Naive thymus-derived CD4-positive, alpha-beta T cell (primary cell): ENCODE measurements at regions not wholly inside any gene's neighbourhood (a gene's known extent, or its start where the extent isn't known, plus 50 kb on each side); places are given as distances from the start of the nearest gene placed in this dataset.
"Not testable (repeated sequence)": the region's sequence is repeated elsewhere in the genome, so short reads cannot be mapped to it uniquely, and the experiment has no call there.

ENCODE experiments used
- ATAC-seq: fragments of 150-1000 bp; cut with Tn5 transposase; 2 replicates; pipeline ENCODE4 v1.10.0; 2021; ENCODE audit warnings: mild to moderate bottlenecking, moderate library complexity
- CTCF ChIA-PET: fragments of 350-600 bp; sonication (Branson Sonifier 250); formaldehyde crosslinking; loops from one replicate; lab custom pipeline; 2021; ENCODE audit warnings: antibody characterized with exemption; lab: Charles Lee
- POLR2A ChIA-PET: fragments of 350-600 bp; sonication (Branson Sonifier 250); formaldehyde crosslinking; loops from one replicate; lab custom pipeline; 2021; ENCODE audit warnings: antibody characterized with exemption, inconsistent platforms; lab: Charles Lee
- DNase-seq, 9 donors: peaks; one replicate each; pipeline versions ENCODE4 v3.0.0 to v3.0.0-alpha.2; 2020 to 2022; ENCODE audit warnings: mixed read lengths in 1 of 9
- H3K27ac ChIP-seq: one replicate; pipeline ENCODE4 v1.7.0; 2013; ENCODE audit warnings: mild to moderate bottlenecking, low read depth, low read length, moderate library complexity
- H3K27me3 ChIP-seq, 2 donors: one replicate each; pipeline ENCODE4 v1.7.0; 2013; ENCODE audit warnings: low read length in 2 of 2, mild to moderate bottlenecking in 2 of 2, moderate library complexity in 2 of 2; ENCODE audit not compliant: control insufficient read depth in 2 of 2, insufficient read depth in 2 of 2
- H3K36me3 ChIP-seq, 3 experiments: 1 replicate in 2 of 3; 2 replicates in 1 of 3; pipeline ENCODE4 v1.7.0; 2013; ENCODE audit warnings: low read length in 3 of 3, mild to moderate bottlenecking in 3 of 3, moderate library complexity in 1 of 3; ENCODE audit not compliant: insufficient read depth in 3 of 3, control insufficient read depth in 2 of 3
- H3K4me1 ChIP-seq, 2 donors: one replicate each; pipeline ENCODE4 v1.7.0; 2013; ENCODE audit warnings: low read length in 2 of 2, mild to moderate bottlenecking in 2 of 2, moderate library complexity in 1 of 2; ENCODE audit not compliant: control insufficient read depth in 2 of 2, insufficient read depth in 2 of 2
- H3K4me3 ChIP-seq: 2 replicates; pipeline ENCODE4 v1.7.0; 2013; ENCODE audit warnings: mild to moderate bottlenecking, low read length
- H3K9me3 ChIP-seq, 3 experiments: 1 replicate in 2 of 3; 2 replicates in 1 of 3; pipeline ENCODE4 v1.7.0; 2013; ENCODE audit warnings: low read length in 3 of 3; ENCODE audit not compliant: control insufficient read depth in 2 of 3
- H3K27ac Mint-ChIP-seq, 9 donors: one replicate each; pipeline ENCODE4 v1.8.0; 2020 to 2022; ENCODE audit warnings: mixed read lengths in 9 of 9, mild to moderate bottlenecking in 8 of 9, moderate library complexity in 5 of 9, inconsistent platforms in 2 of 9
- H3K27me3 Mint-ChIP-seq, 5 donors: one replicate each; pipeline ENCODE4 v1.8.0; 2021 to 2022; ENCODE audit warnings: mixed read lengths in 5 of 5, mild to moderate bottlenecking in 1 of 5
- H3K36me3 Mint-ChIP-seq, 5 donors: one replicate each; pipeline ENCODE4 v1.8.0; 2020 to 2022; ENCODE audit warnings: mixed read lengths in 5 of 5, mild to moderate bottlenecking in 3 of 5, inconsistent platforms in 1 of 5
- H3K4me1 Mint-ChIP-seq, 7 donors: one replicate each; pipeline ENCODE4 v1.8.0; 2020 to 2022; ENCODE audit warnings: mixed read lengths in 7 of 7, mild to moderate bottlenecking in 3 of 7, inconsistent platforms in 1 of 7
- H3K4me3 Mint-ChIP-seq, 10 donors: one replicate each; pipeline ENCODE4 v1.8.0; 2020 to 2022; ENCODE audit warnings: mild to moderate bottlenecking in 10 of 10, mixed read lengths in 10 of 10, moderate library complexity in 6 of 10, inconsistent platforms in 2 of 10
- H3K9me3 Mint-ChIP-seq, 11 donors: one replicate each; pipeline ENCODE4 v1.8.0; 2020 to 2022; ENCODE audit warnings: mixed read lengths in 11 of 11, mild to moderate bottlenecking in 4 of 11, inconsistent platforms in 1 of 11, moderate library complexity in 1 of 11
- intact Hi-C, 2 donors: fragments of 100-400 bp; cut with micrococcal nuclease; formaldehyde crosslinking; loops; one replicate each; pipeline ENCODE4 v1.15.1; 2023

DNA sequence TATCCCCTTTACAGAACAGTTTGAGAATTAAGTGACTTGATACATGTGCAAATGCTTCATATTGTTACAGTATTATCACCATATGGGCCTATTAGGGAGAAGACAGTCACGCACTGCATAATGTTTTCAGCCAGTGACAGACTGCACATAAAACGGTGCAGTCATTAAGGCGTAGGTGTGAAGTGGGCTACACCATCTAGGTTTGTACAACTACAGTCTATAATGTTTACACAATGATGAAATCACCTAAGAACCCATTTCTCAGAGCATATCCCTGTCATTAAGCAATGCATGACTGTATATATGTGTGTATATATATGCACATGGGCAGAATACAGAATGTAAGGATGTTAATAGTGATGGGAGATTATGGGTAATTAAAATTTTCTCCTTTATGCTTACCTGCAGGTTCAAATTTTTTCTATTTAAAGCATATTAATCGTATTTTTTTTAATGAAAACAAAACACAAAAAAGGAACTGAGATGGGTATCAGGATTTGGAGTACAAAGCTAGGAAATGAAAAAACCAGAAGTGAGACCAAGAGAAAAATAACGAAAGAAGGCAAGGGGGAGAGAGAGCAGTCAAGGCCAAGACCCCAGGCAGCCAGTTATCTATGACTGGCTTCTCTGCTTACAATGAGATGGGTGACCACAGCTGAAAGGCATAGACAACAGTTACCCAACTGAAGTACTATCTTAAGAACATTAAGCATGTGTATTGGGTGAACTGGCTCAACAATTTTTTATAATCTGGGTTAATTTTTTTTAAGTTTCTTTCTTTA lies 122.9 kb upstream of the DAB1 start:
- H3K27ac ChIP-seq, result no peak overlapping the region
- H3K9me3 Mint-ChIP-seq, result peaks cover 0 to 11% (median 0%) of the 10 kb centered on the region in 11 donors
- H3K27me3 Mint-ChIP-seq, result peaks cover 0 to 21% (median 5%) of the 10 kb centered on the region in 5 donors
- H3K9me3 ChIP-seq, result no peaks in the 10 kb centered on the region
- H3K36me3 Mint-ChIP-seq, result no peaks in the 10 kb centered on the region
- no peaks in the 10 kb centered on the region for H3K4me1 ChIP-seq
- H3K4me3 ChIP-seq, result no peak overlapping the region
- H3K27me3 ChIP-seq, result no peaks in the 10 kb centered on the region
- no peak overlapping the region for H3K4me3 Mint-ChIP-seq
- DNase-seq (no peak), ATAC-seq (no peak)
- intact Hi-C loops, result no loop called here
- POLR2A ChIA-PET, result no interaction called here
- H3K36me3 ChIP-seq, result no peaks in the 10 kb centered on the region
- H3K27ac Mint-ChIP-seq, result no peak overlapping the region
- peaks cover 0 to 1% (median 0%) of the 10 kb centered on the region in 7 donors for H3K4me1 Mint-ChIP-seq
- CTCF ChIA-PET, result no interaction called here

DNA sequence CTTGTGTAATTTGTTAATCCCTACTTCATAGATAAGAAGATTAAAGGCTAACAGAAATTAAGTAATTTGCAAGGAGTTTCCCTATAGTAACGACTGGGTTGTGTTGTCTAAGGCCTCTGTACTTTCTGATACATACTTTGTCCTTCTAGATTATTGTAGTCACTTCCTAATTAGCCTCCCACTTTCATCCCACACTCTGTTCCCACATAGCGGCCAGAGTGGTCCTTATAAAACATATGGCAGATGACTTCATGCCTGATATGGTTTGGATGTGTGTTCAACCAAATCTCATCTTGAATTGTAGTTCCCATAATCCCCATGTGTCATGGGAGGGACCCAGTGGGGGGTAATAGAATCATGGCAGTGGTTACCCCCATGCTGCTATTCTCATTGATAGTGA lies 120.5 kb upstream of the DAB1 start:
- H3K36me3 ChIP-seq, result no peaks in the 10 kb centered on the region

DNA sequence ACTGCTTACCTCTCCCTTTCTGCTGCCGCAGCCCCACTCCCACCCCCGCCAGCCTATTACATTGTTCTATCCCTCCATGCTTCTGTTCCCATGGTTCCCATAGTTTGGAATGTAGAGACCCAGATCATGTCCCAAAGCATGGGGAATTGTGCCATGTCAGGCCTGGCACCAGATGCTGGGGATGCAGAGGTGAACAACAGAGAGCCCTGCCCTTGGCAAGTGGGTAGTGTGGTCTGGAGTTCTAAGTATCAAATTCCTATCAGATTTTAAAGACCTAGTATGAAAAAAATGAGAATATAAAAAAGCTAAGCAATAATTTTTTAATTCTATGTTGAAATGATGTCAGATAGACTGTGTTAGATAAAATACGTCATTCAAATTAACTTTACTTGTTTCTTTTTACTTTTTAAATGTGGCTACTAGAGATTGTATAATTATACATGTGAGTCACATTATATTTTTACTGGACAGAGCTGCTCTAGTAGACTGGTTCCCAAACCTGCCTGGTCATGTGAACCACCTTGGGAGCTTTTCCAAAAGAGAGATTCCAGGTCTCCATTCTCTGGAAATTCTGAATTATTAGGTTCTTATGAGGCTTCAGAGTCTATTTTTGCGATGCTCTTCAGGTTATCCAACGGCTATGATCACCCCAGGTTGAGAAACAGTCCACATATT lies 113.0 kb upstream of the DAB1 start:
- ATAC-seq (no peak), DNase-seq (no peak)
- Mint-ChIP-seq H3K36me3 (no peaks in the 10 kb centered on the region), H3K4me1 (no peaks in the 10 kb centered on the region), H3K4me3 (no peak overlapping the region), H3K27ac (no peak overlapping the region), H3K9me3 (peaks cover 0 to 8% (median 0%) of the 10 kb centered on the region in 11 donors), H3K27me3 (peaks cover 0 to 6% (median 3%) of the 10 kb centered on the region in 5 donors)
- no peak overlapping the region for H3K27ac ChIP-seq
- H3K27me3 ChIP-seq, result no peaks in the 10 kb centered on the region
- H3K4me1 ChIP-seq, result no peaks in the 10 kb centered on the region
- H3K4me3 ChIP-seq, result no peak overlapping the region
- POLR2A ChIA-PET, result no interaction called here
- no peaks in the 10 kb centered on the region for H3K36me3 ChIP-seq
- CTCF ChIA-PET, result no interaction called here
- intact Hi-C loops, result no loop called here
- H3K9me3 ChIP-seq, result no peaks in the 10 kb centered on the region

More for the DNA sequence above, 120.5 kb upstream of the DAB1 start:
- ChIA-PET CTCF (no interaction called here), POLR2A (no interaction called here)
- H3K4me1 ChIP-seq, result no peaks in the 10 kb centered on the region
- peaks cover 0 to 8% (median 0%) of the 10 kb centered on the region in 11 donors for H3K9me3 Mint-ChIP-seq
- no peak for ATAC-seq
- no peak overlapping the region for H3K4me3 Mint-ChIP-seq
- no peaks in the 10 kb centered on the region for H3K36me3 Mint-ChIP-seq
- H3K27me3 ChIP-seq, result no peaks in the 10 kb centered on the region
- H3K4me3 ChIP-seq, result no peak overlapping the region
- H3K27ac Mint-ChIP-seq, result no peak overlapping the region
- peaks cover 0 to 15% (median 9%) of the 10 kb centered on the region in 5 donors for H3K27me3 Mint-ChIP-seq
- peaks cover 0 to 1% (median 0%) of the 10 kb centered on the region in 7 donors for H3K4me1 Mint-ChIP-seq
- intact Hi-C loops, result no loop called here
- no peak overlapping the region for H3K27ac ChIP-seq
- no peak for DNase-seq
- no peaks in the 10 kb centered on the region for H3K9me3 ChIP-seq

DNA sequence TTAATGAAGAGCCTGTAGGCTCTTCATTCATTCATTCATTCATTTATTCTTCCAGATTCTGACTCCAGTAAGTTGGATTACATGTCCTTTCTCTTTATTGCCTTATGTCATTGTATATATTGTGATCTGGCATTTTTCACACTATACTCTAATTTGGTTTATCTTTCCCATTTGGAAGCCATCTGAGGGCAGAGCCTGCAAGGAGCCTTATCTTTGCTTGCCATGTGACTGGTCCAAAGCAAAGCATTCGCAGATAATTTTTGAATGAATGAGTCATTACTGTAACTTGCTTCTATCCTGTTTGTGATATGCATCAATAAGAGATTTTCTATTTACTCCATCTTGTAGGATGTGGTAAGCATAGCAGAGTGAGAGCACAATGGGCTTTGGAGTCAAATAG lies 108.4 kb upstream of the DAB1 start:
- DNase-seq (no peak), ATAC-seq (no peak)
- Mint-ChIP-seq H3K27me3 (peaks cover 0 to 5% (median 0%) of the 10 kb centered on the region in 5 donors), H3K9me3 (peaks cover 0 to 19% (median 3%) of the 10 kb centered on the region in 11 donors), H3K4me3 (no peak overlapping the region), H3K4me1 (no peaks in the 10 kb centered on the region), H3K36me3 (no peaks in the 10 kb centered on the region), H3K27ac (no peak overlapping the region)
- Histone ChIP-seq H3K9me3 (no peaks in the 10 kb centered on the region), H3K27me3 (no peaks in the 10 kb centered on the region), H3K4me3 (no peak overlapping the region), H3K36me3 (no peaks in the 10 kb centered on the region), H3K27ac (no peak overlapping the region), H3K4me1 (no peaks in the 10 kb centered on the region)
- ChIA-PET POLR2A (no interaction called here), CTCF (no interaction called here)
- intact Hi-C loops, result no loop called here

DNA sequence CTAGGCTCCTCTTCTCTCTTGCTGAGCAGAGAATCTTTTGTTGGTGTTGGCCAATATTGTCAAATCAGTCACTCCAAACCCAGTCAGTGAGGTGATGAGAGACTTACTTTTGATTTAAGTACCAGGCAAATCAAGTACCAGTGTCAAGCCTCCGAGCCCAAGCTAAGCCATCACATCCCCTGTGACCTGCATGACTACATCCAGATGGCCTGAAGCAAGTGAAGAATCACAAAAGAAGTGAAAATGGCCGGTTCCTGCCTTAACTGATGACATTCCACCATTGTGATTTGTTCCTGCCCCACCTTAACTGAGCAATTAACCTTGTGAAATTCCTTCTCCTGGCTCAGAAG lies 107.0 kb upstream of the DAB1 start:
- H3K9me3 ChIP-seq, DNase-seq, ATAC-seq, H3K27ac ChIP-seq, H3K4me1 ChIP-seq, POLR2A ChIA-PET, H3K4me3 Mint-ChIP-seq, CTCF ChIA-PET, intact Hi-C loops, H3K36me3 Mint-ChIP-seq, H3K27ac Mint-ChIP-seq, H3K27me3 ChIP-seq, H3K4me1 Mint-ChIP-seq, H3K4me3 ChIP-seq, H3K36me3 ChIP-seq, H3K27me3 Mint-ChIP-seq: not testable (repeated sequence)
- peaks cover 0 to 19% (median 3%) of the 10 kb centered on the region in 11 donors for H3K9me3 Mint-ChIP-seq

DNA sequence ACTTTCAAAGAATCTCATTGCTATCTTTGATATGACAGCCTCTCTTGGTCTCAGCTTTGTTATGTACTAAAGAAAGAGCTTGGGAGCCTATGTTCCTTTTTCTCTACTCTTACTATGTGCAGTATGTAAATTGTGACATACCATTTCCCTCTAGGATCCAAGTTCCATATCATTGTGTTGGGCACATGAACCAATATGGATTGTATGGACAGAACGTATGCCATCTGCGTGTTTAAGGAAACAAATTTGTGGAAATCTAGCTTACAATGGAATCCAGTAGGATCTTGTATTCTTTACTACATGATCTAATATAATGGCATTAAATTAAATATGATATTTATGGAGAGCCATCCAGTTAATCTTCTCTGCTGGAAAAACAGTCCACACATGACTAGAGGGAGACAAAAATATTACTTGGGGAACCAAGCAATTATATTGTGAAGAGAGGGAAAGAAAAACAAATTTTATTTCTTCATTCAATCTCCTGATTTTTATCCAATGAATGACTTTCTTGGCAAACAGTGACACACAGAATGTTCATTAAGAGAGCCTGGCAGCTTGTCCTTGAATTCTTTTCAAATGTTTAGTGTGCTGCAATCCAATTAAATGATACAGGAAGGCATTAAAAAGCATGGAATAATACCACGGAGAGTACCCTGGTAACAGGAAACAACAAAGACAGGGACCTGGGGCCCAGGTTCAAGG lies 106.5 kb upstream of the DAB1 start:
- no peaks in the 10 kb centered on the region for H3K36me3 ChIP-seq
- no peak overlapping the region for H3K4me3 ChIP-seq
- ChIA-PET POLR2A (no interaction called here), CTCF (no interaction called here)
- no peaks in the 10 kb centered on the region for H3K4me1 Mint-ChIP-seq
- no peak overlapping the region for H3K4me3 Mint-ChIP-seq
- H3K9me3 Mint-ChIP-seq, result peaks cover 0 to 20% (median 3%) of the 10 kb centered on the region in 11 donors
- H3K27me3 Mint-ChIP-seq, result peaks cover 0 to 5% (median 0%) of the 10 kb centered on the region in 5 donors
- no peaks in the 10 kb centered on the region for H3K4me1 ChIP-seq
- no peaks in the 10 kb centered on the region for H3K36me3 Mint-ChIP-seq
- H3K27ac Mint-ChIP-seq, result no peak overlapping the region
- intact Hi-C loops, result no loop called here
- DNase-seq, result no peak
- H3K9me3 ChIP-seq, result no peaks in the 10 kb centered on the region
- H3K27me3 ChIP-seq, result no peaks in the 10 kb centered on the region
- H3K27ac ChIP-seq, result no peak overlapping the region
- no peak for ATAC-seq
